GM12872 (cell line): ENCODE measurements at regions not wholly inside any gene's neighbourhood (a gene's known extent, or its start where the extent isn't known, plus 50 kb on each side); places are given as distances from the start of the nearest gene placed in this dataset.

Source experiments
- TF ChIP-seq, protein P1 (sequence below): IDR thresholded peaks from 3 replicates; pipeline ENCODE4 v1.5.1; 2011; ENCODE audit warnings: low read depth, mild to moderate bottlenecking, low read length, moderate library complexity; ENCODE audit not compliant: insufficient read depth

DNA sequence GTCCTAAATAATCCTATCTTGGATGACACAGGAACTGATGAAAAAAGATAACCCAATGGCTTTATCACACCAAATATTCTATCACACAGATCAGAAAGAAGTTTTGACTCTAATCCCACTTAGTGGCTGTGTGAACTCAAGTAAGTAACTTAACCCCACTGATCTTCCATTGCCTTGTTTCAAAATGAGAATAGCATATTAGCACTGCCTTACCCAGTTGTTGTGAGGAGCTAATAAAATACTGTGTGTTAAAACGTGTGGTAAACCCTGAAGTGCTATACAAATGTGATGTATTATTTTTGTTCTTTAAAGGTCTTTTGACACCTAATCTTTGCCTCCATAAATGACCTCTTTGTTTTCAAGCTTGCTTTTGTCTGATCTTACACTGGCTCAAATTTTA lies 60.9 kb upstream of the ARID2 start:
- TF ChIP-seq, protein P1, sequence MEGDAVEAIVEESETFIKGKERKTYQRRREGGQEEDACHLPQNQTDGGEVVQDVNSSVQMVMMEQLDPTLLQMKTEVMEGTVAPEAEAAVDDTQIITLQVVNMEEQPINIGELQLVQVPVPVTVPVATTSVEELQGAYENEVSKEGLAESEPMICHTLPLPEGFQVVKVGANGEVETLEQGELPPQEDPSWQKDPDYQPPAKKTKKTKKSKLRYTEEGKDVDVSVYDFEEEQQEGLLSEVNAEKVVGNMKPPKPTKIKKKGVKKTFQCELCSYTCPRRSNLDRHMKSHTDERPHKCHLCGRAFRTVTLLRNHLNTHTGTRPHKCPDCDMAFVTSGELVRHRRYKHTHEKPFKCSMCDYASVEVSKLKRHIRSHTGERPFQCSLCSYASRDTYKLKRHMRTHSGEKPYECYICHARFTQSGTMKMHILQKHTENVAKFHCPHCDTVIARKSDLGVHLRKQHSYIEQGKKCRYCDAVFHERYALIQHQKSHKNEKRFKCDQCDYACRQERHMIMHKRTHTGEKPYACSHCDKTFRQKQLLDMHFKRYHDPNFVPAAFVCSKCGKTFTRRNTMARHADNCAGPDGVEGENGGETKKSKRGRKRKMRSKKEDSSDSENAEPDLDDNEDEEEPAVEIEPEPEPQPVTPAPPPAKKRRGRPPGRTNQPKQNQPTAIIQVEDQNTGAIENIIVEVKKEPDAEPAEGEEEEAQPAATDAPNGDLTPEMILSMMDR, result no peak

- TF ChIP-seq, protein P1, result no peak
Measured at GRCh38 chr12:45669093-45669492, 60.4 kb upstream of the ARID2 start.

DNA sequence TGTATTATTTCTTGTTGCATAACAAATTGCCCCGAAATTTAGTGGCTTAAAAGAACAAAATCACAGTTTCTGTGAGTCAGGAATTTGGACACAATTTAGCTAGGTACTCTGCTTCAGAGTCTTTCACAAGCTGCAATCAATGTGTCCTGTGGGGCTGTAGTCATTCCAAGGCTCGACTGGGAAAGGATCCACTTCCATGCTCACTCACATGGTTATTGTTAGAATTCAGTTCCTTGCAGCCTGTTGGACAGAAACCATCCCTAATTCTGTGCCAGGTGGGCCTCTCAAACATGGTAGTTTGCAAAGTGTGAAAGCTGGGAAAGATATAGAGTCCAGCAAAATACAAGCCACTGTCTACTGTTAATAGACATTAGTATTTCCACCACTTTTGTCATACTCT lies 59.7 kb upstream of the ARID2 start:
- TF ChIP-seq, protein P1, result no peak

- TF ChIP-seq, protein P1, result no peak
Measured at GRCh38 chr12:45670346-45671065, 59.0 kb upstream of the ARID2 start.

GRCh38 chr12:45671254-45671653 lies 58.3 kb upstream of the ARID2 start:
- TF ChIP-seq, protein P1, result no peak

DNA sequence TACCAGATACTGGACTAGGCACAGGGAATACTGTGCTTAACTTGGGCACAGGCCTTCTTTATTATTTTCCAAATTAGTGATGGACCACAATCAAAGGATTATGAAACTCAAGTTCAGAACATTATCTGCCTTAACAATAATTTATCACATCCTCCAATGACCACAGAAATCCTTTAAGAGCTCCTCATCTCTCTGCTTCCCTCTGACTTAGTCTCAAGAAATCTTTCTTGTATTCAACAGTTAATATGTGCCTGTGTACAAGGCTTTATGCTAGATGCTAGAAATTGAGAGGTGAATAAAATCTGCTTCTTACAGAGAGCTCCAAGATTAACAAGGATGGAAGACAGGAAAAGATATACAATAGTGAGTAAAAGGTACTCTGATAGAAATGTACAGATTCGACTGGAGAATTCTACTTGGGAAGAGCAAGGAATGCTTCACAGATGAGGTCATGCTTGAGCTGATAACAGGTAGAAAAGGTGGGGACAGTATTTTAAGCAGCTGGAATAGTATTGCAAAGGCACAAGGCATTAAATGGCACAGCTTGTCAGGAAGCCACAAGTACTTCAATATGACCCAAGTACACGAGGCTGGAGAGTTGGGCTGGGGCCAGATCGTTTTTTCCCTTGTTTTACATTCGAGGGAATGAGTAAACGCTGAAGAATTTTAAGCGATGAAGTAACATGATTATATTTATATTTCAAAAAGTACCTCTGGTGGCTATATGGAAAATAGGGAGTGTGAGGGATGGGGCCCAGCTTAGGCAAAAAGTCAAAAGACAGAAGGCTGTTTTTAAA lies 55.1 kb upstream of the ARID2 start:
- TF ChIP-seq, protein P1, result no peak

- TF ChIP-seq, protein P1, result no peak
Measured at GRCh38 chr12:45675534-45675933, 54.0 kb upstream of the ARID2 start.
